ENCODE measurements at regions not wholly inside any gene's neighbourhood (a gene's known extent, or its start where the extent isn't known, plus 50 kb on each side); places are given as distances from the start of the nearest gene placed in this dataset.
"Not testable (repeated sequence)": the region's sequence is repeated elsewhere in the genome, so short reads cannot be mapped to it uniquely, and the experiment has no call there.

- not testable (repeated sequence) for DNase-seq (ENCODE audit: low spot score); ATAC-seq (ENCODE audit: low FRiP score)
These were observed 86.9 kb upstream of the FZD7 start for GRCh38 chr2:201946746-201947145.

GRCh38 chr2:201947287-201947686 is 86.4 kb upstream of the FZD7 start:
- ATAC-seq (ENCODE audit: low FRiP score) (no peak), DNase-seq (ENCODE audit: low spot score) (no peak)
- TF ChIP-seq CTCF (IDR thresholded peaks at IDR 0.05): no peak

GRCh38 chr2:201949181-201949926 is 84.3 kb upstream of the FZD7 start:
- TF ChIP-seq CTCF (IDR thresholded peaks at IDR 0.05): no peak
- no peak for ATAC-seq (ENCODE audit: low FRiP score)
- no peak for DNase-seq (ENCODE audit: low spot score)

- DNase-seq (ENCODE audit: low spot score) (no peak), ATAC-seq (ENCODE audit: low FRiP score) (no peak)
- no peak for TF ChIP-seq CTCF (IDR thresholded peaks at IDR 0.05)
These were observed 83.8 kb upstream of the FZD7 start for GRCh38 chr2:201949927-201950246.

- no peak for DNase-seq (ENCODE audit: low spot score)
- no peak for TF ChIP-seq CTCF (IDR thresholded peaks at IDR 0.05)
- no peak for ATAC-seq (ENCODE audit: low FRiP score)
These were observed 83.0 kb upstream of the FZD7 start for GRCh38 chr2:201950606-201951005.

- DNase-seq (ENCODE audit: low spot score) (no peak), ATAC-seq (ENCODE audit: low FRiP score) (no peak)
- no peak for TF ChIP-seq CTCF (IDR thresholded peaks at IDR 0.05)
These were observed 81.5 kb upstream of the FZD7 start for GRCh38 chr2:201952187-201952586.

GRCh38 chr2:201953396-201953795 is 80.3 kb upstream of the FZD7 start:
- ATAC-seq (ENCODE audit: low FRiP score): no peak
- no peak for TF ChIP-seq CTCF (IDR thresholded peaks at IDR 0.05)
- DNase-seq (ENCODE audit: low spot score): no peak

All from omental fat pad (tissue), 3 donors.